Stimulated activated CD8-positive, alpha-beta memory T cell treated with anti-CD3 and anti-CD28 coated beads, Interleukin-12 subunit alpha, Interleukin-12 subunit beta, amount 100 ng/mL, for 24 hours (primary cell): ENCODE measurements at regions not wholly inside any gene's neighbourhood (a gene's known extent, or its start where the extent isn't known, plus 50 kb on each side); places are given as distances from the start of the nearest gene placed in this dataset.
"Not testable (repeated sequence)": the region's sequence is repeated elsewhere in the genome, so short reads cannot be mapped to it uniquely, and the experiment has no call there.

ENCODE experiments used
- DNase-seq: peaks from one replicate; pipeline ENCODE4 v3.0.0-alpha.2; 2020; ENCODE audit errors: extremely low read depth

DNA sequence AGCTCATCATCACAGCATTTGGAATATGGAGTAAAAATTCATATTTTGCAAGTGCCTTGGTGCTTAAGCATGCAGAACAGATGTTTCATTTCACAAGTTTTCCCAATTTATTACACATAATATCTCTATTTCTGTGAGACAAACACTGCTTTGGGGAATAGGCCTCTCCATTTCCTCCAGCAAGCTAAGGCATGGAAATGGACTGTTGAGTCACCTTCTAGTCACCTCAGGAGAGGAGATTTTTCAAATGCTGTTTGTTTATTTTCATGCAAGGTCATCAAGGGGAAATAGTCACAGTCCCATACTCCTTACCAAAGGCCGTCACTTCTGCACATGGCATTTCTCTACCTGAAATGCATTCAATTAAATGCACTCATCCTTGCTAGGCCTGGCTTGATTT, 57.4 kb upstream of the NUTM2D start:
- DNase-seq, result not testable (repeated sequence)

DNA sequence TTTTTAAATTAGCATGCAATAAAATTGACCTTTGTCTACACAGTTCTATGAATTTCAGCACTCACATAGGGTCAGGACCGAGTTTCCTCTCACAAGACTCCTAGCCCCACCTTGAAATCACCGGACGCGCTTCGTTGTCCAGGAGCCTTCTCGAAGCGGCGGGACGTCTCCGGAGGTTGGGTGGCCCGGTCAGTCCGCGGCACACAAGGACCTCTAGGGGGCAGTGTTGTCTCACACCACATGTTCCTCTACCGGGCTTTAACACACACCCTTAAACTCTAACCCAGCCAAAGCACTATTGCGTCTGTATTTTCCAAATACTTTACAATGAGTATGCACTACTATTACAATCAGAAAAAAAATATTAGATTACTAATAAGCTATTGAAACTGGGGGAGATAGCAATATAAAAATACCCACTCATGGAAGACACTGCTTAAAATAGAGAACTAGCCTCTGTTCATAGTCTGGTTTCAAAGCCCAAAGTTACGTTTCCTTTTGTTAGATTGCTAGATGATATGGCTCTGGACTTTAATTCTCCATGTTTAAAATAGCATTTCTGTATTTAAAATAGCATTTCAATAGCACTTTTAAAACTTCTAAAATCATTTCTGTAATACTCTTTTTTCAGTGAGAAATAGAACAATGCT, 56.0 kb upstream of the NUTM2D start:
- peak; percentile 0 for DNase-seq

- not testable (repeated sequence) for DNase-seq
Measured at GRCh38 chr10:87302132-87302531, 55.4 kb upstream of the NUTM2D start.

DNA sequence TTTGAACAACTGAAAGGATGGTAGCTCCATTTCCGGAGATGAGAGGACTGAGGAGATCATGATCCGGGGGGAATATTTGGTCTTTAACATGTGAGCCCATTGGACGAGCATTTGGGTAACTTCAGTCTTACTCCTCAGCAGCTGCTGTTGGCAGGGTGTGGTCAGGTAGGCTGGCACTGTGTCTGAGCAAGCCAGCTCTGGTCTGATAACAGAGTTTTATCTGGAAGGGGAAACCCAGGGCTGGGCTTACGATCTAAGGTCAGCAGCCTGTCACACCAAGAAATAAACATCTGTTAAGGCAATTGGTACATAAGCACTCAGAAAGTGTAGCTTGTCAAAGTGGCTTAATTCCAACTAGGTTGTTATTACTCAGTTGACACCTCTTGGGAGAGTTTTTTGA, 53.8 kb upstream of the NUTM2D start:
- not testable (repeated sequence) for DNase-seq

DNA sequence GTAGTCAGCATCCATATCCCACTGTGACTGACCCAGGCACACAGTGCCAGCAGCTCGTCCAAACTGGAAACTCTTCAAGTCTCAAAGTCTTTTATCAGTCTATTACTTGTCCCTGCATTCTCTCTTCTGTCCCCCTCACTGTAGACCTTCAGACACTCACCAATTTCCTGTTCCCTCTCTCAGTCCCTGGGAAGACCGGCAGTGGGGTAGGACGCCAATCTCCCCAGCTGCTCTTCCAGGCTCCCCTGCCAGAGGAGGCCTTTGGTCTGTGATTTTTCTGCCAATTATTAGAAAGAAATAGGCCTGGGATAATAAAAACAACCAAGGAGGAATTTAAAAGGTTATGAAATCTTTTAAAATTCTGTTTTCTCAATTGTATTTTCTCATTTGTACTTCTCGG, 50.9 kb upstream of the NUTM2D start:
- DNase-seq, result not testable (repeated sequence)
